WTC11 (cell line): ENCODE measurements at regions not wholly inside any gene's neighbourhood (a gene's known extent, or its start where the extent isn't known, plus 50 kb on each side); places are given as distances from the start of the nearest gene placed in this dataset.
"Not testable (repeated sequence)": the region's sequence is repeated elsewhere in the genome, so short reads cannot be mapped to it uniquely, and the experiment has no call there.

ENCODE experiments used
- ATAC-seq: fragments of 200-7000 bp; cut with Tn5 transposase; 2 replicates; pipeline ENCODE4 v1.10.0; 2021; ENCODE audit warnings: mild to moderate bottlenecking, moderate library complexity
- CTCF ChIA-PET: fragments of 300-600 bp; sonication (Branson Sonifier 250); formaldehyde crosslinking; loops from one replicate; lab custom pipeline; 2021; ENCODE audit warnings: antibody characterized with exemption; lab: Charles Lee
- POLR2A ChIA-PET: fragments of 350-600 bp; sonication (Branson Sonifier 250); formaldehyde crosslinking; loops from one replicate; lab custom pipeline; 2021; ENCODE audit warnings: antibody characterized with exemption; lab: Charles Lee
- DNase-seq: peaks from one replicate; pipeline ENCODE4 v3.0.0; 2021; ENCODE audit warnings: low spot score
- H3K27ac Mint-ChIP-seq: 2 replicates; pipeline ENCODE4 v1.8.0; 2021; ENCODE audit warnings: mixed read lengths
- H3K27me3 Mint-ChIP-seq: 2 replicates; pipeline ENCODE4 v1.8.0; 2021; ENCODE audit warnings: low read depth, mild to moderate bottlenecking, moderate library complexity, mixed read lengths
- H3K36me3 Mint-ChIP-seq: 2 replicates; pipeline ENCODE4 v1.8.0; 2021; ENCODE audit warnings: mixed read lengths
- H3K4me1 Mint-ChIP-seq: 2 replicates; pipeline ENCODE4 v1.8.0; 2022; ENCODE audit warnings: mixed read lengths
- H3K4me3 Mint-ChIP-seq: 2 replicates; pipeline ENCODE4 v1.8.0; 2021; ENCODE audit warnings: mild to moderate bottlenecking, moderate library complexity, mixed read lengths
- H3K9me3 Mint-ChIP-seq: 2 replicates; pipeline ENCODE4 v1.8.0; 2021; ENCODE audit warnings: mixed read lengths
- ATF3 ChIP-seq: sonication (generic); formaldehyde crosslinking; conservative IDR thresholded peaks from 2 replicates; pipeline ENCODE4 v1.8.1; 2022; ENCODE audit warnings: mild to moderate bottlenecking, missing genetic modification reagents
- E2F1 ChIP-seq: sonication (generic); formaldehyde crosslinking; IDR thresholded peaks from 2 replicates; pipeline ENCODE4 v1.8.0; 2022; ENCODE audit warnings: mild to moderate bottlenecking, missing genetic modification reagents
- ELF4 ChIP-seq: sonication (generic); formaldehyde crosslinking; IDR thresholded peaks from 2 replicates; pipeline ENCODE4 v1.8.1; 2022; ENCODE audit warnings: low read depth, mild to moderate bottlenecking, moderate library complexity, missing genetic modification reagents
- FOXP1 ChIP-seq: sonication (generic); formaldehyde crosslinking; IDR thresholded peaks from 2 replicates; pipeline ENCODE4 v1.8.0; 2022; ENCODE audit warnings: missing genetic modification reagents, mild to moderate bottlenecking, moderate library complexity, borderline replicate concordance
- HMGA2 ChIP-seq: fragments of 250-450 bp; sonication (Bioruptor Pico); IDR thresholded peaks from 2 replicates; pipeline ENCODE4 v1.4.0; 2021; ENCODE audit warnings: mild to moderate bottlenecking, moderate library complexity
- NFATC4 ChIP-seq: fragments of 250-450 bp; sonication (Bioruptor Pico); IDR thresholded peaks from 2 replicates; pipeline ENCODE4 v1.9.0; 2021; ENCODE audit warnings: mild to moderate bottlenecking
- NR3C1 ChIP-seq: sonication (generic); formaldehyde crosslinking; conservative IDR thresholded peaks from 2 replicates; pipeline ENCODE4 v1.8.1; 2023; ENCODE audit warnings: low read depth, mild to moderate bottlenecking, missing genetic modification reagents
- PRDM15 ChIP-seq: sonication (generic); formaldehyde crosslinking; IDR thresholded peaks from 2 replicates; pipeline ENCODE4 v1.8.0; 2022; ENCODE audit warnings: missing genetic modification reagents
- SP1 ChIP-seq: sonication (generic); formaldehyde crosslinking; conservative IDR thresholded peaks from 2 replicates; pipeline ENCODE4 v1.8.1; 2022; ENCODE audit warnings: missing genetic modification reagents
- STAT6 ChIP-seq: sonication (generic); formaldehyde crosslinking; conservative IDR thresholded peaks from 2 replicates; pipeline ENCODE4 v1.8.1; 2023; ENCODE audit warnings: mild to moderate bottlenecking, low read depth, missing genetic modification reagents, moderate library complexity
- TP53 ChIP-seq: sonication (generic); formaldehyde crosslinking; IDR thresholded peaks from 2 replicates; pipeline ENCODE4 v1.8.1; 2023; ENCODE audit warnings: mild to moderate bottlenecking, missing genetic modification reagents
- ZMAT4 ChIP-seq: fragments of 250-450 bp; sonication (Bioruptor Pico); IDR thresholded peaks from 2 replicates; pipeline ENCODE4 v1.9.0; 2021; ENCODE audit warnings: mild to moderate bottlenecking
- ZSCAN18 ChIP-seq: fragments of 250-450 bp; sonication (Bioruptor Pico); IDR thresholded peaks from 2 replicates; pipeline ENCODE4 v2.1.2; 2022; ENCODE audit warnings: mild to moderate bottlenecking, moderate library complexity

GRCh38 chr14:43789458-43789857 is 717.6 kb downstream of the FSCB start (continued):
- TF ChIP-seq PRDM15 (CRISPR knock-in tag), result no peak
- no peak for TF ChIP-seq NFATC4 (CRISPR knock-in tag)
- TF ChIP-seq ELF4 (CRISPR knock-in tag), result no peak
- no peak for TF ChIP-seq ZSCAN18 (CRISPR knock-in tag)
- no peak for TF ChIP-seq FOXP1 (CRISPR knock-in tag)
- TF ChIP-seq TP53, result no peak
- TF ChIP-seq, all 79 proteins: peak for 0

- CTCF ChIA-PET, result interaction anchor here (0.6 to 0.7 kb wide), 2 partner anchors 245 to 705 kb away, joined by 3 read pairs; no protein-coding TSS in a partner anchor
- H3K4me3 Mint-ChIP-seq, result no peak overlapping the region
- TF ChIP-seq HMGA2 (CRISPR knock-in tag), result no peak
- TF ChIP-seq STAT6, result no peak
- TF ChIP-seq PRDM15 (CRISPR knock-in tag), result no peak
- no peak for TF ChIP-seq ATF3 (CRISPR knock-in tag)
- TF ChIP-seq NR3C1 (CRISPR knock-in tag), result no peak
- no peak for TF ChIP-seq SP1
- no peak for TF ChIP-seq TP53
- no peak for TF ChIP-seq ZMAT4 (CRISPR knock-in tag)
- TF ChIP-seq E2F1 (CRISPR knock-in tag), result no peak
- TF ChIP-seq, all 79 proteins: peak for 0
- H3K9me3 Mint-ChIP-seq, result no peaks in the 10 kb centered on the region
- no peak overlapping the region for H3K27ac Mint-ChIP-seq
- H3K36me3 Mint-ChIP-seq, result no peaks in the 10 kb centered on the region
- H3K4me1 Mint-ChIP-seq, result peaks cover 21% of the 10 kb centered on the region
- ATAC-seq (peak; percentile 60), DNase-seq (peak; percentile 13)
- POLR2A ChIA-PET, result no interaction called here
- no peaks in the 10 kb centered on the region for H3K27me3 Mint-ChIP-seq
These were observed 720.9 kb downstream of the FSCB start for GRCh38 chr14:43786066-43786762.

- H3K4me1 Mint-ChIP-seq, result peaks cover 28% of the 10 kb centered on the region
- ATAC-seq, H3K4me3 Mint-ChIP-seq, H3K27ac Mint-ChIP-seq, POLR2A ChIA-PET, H3K27me3 Mint-ChIP-seq, DNase-seq, H3K36me3 Mint-ChIP-seq, CTCF ChIA-PET, H3K9me3 Mint-ChIP-seq: not testable (repeated sequence)
These were observed 722.7 kb downstream of the FSCB start for GRCh38 chr14:43784432-43784831.
